Neural cell (in vitro differentiated cells): ENCODE measurements at regions not wholly inside any gene's neighbourhood (a gene's known extent, or its start where the extent isn't known, plus 50 kb on each side); places are given as distances from the start of the nearest gene placed in this dataset.

ENCODE experiments used
- H2AFZ ChIP-seq: fragments of 200-600, 300-800 bp; sonication (generic), shearing (Covaris generic); 2 replicates; pipeline ENCODE4 v1.6.0; 2014; ENCODE audit warnings: low read depth, mild to moderate bottlenecking, antibody characterized with exemption, low read length, moderate library complexity
- H3F3A ChIP-seq: fragments of 200-600 bp; shearing (Covaris generic); 2 replicates; pipeline ENCODE4 v1.6.1; 2016; ENCODE audit warnings: mild to moderate bottlenecking, moderate library complexity, mixed read lengths, antibody characterized with exemption, low read length; ENCODE audit not compliant: insufficient read depth, poor library complexity, severe bottlenecking
- H3K27ac ChIP-seq: fragments of 200-600, 300-800 bp; sonication (generic), shearing (Covaris generic); 2 replicates; pipeline ENCODE4 v1.5.1; 2014; ENCODE audit warnings: mild to moderate bottlenecking, low read length, moderate library complexity
- H3K27me3 ChIP-seq: fragments of 300-800, 200-600 bp; sonication (generic), shearing (Covaris generic); 2 replicates; pipeline ENCODE4 v1.6.0; 2014; ENCODE audit warnings: mild to moderate bottlenecking, low read depth, low read length, moderate library complexity; ENCODE audit not compliant: insufficient read depth
- H3K36me3 ChIP-seq: fragments of 300-800, 200-600 bp; sonication (generic), shearing (Covaris generic); 2 replicates; pipeline ENCODE4 v1.5.1; 2014; ENCODE audit warnings: mild to moderate bottlenecking, antibody characterized with exemption, low read length, moderate library complexity; ENCODE audit not compliant: insufficient read depth
- H3K4me2 ChIP-seq: fragments of 300-800, 200-600 bp; sonication (generic), shearing (Covaris generic); 2 replicates; pipeline ENCODE4 v1.6.0; 2014; ENCODE audit warnings: mild to moderate bottlenecking, low read length
- H3K4me3 ChIP-seq: fragments of 300-800, 200-600 bp; sonication (generic), shearing (Covaris generic); 2 replicates; pipeline ENCODE4 v1.5.1; 2014; ENCODE audit warnings: mild to moderate bottlenecking, low read length, moderate library complexity
- H3K79me2 ChIP-seq: fragments of 200-600 bp; shearing (Covaris generic); replicated peaks from 2 replicates; pipeline ENCODE4 v1.6.0; 2014; ENCODE audit warnings: mild to moderate bottlenecking, low read length, moderate library complexity; ENCODE audit not compliant: insufficient read depth
- H3K9ac ChIP-seq: fragments of 300-800, 200-600 bp; sonication (generic), shearing (Covaris generic); 2 replicates; pipeline ENCODE4 v1.6.1; 2016; ENCODE audit warnings: mild to moderate bottlenecking, low read length, mixed read lengths
- H3K9me2 ChIP-seq: fragments of 200-600 bp; shearing (Covaris generic); 2 replicates; pipeline ENCODE4 v1.6.1; 2016; ENCODE audit warnings: mild to moderate bottlenecking, low read length, mixed read lengths; ENCODE audit not compliant: insufficient read depth
- H3K9me3 ChIP-seq: fragments of 200-600, 300-800 bp; sonication (generic), shearing (Covaris generic); 2 replicates; pipeline ENCODE4 v1.6.1; 2016; ENCODE audit warnings: mild to moderate bottlenecking, mixed run types, low read length, moderate library complexity, mixed read lengths
- H4K20me1 ChIP-seq: fragments of 200-600 bp; shearing (Covaris generic); 2 replicates; pipeline ENCODE4 v1.6.1; 2016; ENCODE audit warnings: mild to moderate bottlenecking, mixed run types; ENCODE audit not compliant: insufficient read depth
- EP300 ChIP-seq: fragments of 450-650 bp; conservative IDR thresholded peaks from 2 replicates; pipeline ENCODE4 v1.6.1; 2014; ENCODE audit warnings: antibody characterized with exemption, mild to moderate bottlenecking, moderate library complexity; ENCODE audit not compliant: poor library complexity, severe bottlenecking
- EZH2 ChIP-seq: fragments of 200-600, 300-800 bp; shearing (Covaris generic), sonication (generic); IDR thresholded peaks from 2 replicates; pipeline ENCODE4 v1.6.1; 2014; ENCODE audit warnings: antibody characterized with exemption, low read length, borderline replicate concordance, mild to moderate bottlenecking; ENCODE audit not compliant: insufficient read depth, poor library complexity, severe bottlenecking
- MXI1 ChIP-seq: fragments of 450-650 bp; conservative IDR thresholded peaks from 2 replicates; pipeline ENCODE4 v1.6.1; 2014; ENCODE audit warnings: antibody characterized with exemption, mild to moderate bottlenecking; ENCODE audit not compliant: poor library complexity, severe bottlenecking
- POLR2AphosphoS5 ChIP-seq: IDR thresholded peaks from 2 replicates; pipeline ENCODE4 v1.6.1; 2012
- RAD21 ChIP-seq: fragments of 450-650 bp; conservative IDR thresholded peaks from 2 replicates; pipeline ENCODE4 v1.6.1; 2014; ENCODE audit warnings: antibody characterized with exemption, mild to moderate bottlenecking, moderate library complexity
- REST ChIP-seq: IDR thresholded peaks from 2 replicates; pipeline ENCODE4 v1.6.1; 2012; ENCODE audit warnings: borderline replicate concordance
- SMC3 ChIP-seq: fragments of 450-650 bp; conservative IDR thresholded peaks from 2 replicates; pipeline ENCODE4 v1.6.1; 2014; ENCODE audit warnings: antibody characterized with exemption, mild to moderate bottlenecking, moderate library complexity; ENCODE audit not compliant: poor library complexity
- TAF1 ChIP-seq: IDR thresholded peaks from 2 replicates; pipeline ENCODE4 v1.6.1; 2012; ENCODE audit warnings: low read depth
- TF ChIP-seq, protein P1 (sequence below): fragments of 450-650 bp; IDR thresholded peaks from 2 replicates; pipeline ENCODE4 v1.5.1; 2014; ENCODE audit warnings: antibody characterized with exemption, mild to moderate bottlenecking, moderate library complexity; ENCODE audit not compliant: poor library complexity, severe bottlenecking

GRCh38 chr5:3337812-3338541 lies 257.7 kb upstream of the IRX1 start (continued):
- TF ChIP-seq POLR2AphosphoS5: no peak

DNA sequence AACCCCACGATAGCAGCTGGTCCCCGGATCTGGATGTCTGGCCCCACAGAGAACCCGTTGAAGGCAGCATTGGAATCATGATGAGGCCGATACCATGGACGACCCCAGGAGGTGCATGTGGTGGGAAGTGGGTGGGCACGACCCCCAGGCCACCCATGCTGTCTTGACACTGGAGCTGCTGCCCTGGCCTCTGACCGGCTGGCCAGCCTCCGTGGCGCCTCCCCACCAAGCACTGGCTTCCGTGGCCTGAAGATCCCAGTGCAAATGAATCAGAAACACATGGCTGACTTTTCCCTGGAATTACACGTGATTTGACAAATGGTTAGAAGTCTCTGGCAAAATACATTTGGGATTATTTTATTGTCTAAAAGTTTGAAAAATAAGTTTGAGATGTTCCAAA lies 259.0 kb upstream of the IRX1 start:
- Histone ChIP-seq H4K20me1 (no peaks in the 10 kb centered on the region), H2AFZ (no peak overlapping the region), H3K4me2 (no peak overlapping the region), H3K27ac (no peak overlapping the region), H3K79me2 (no peaks in the 10 kb centered on the region), H3K9ac (no peak overlapping the region), H3K9me2 (no peaks in the 10 kb centered on the region), H3F3A (no peaks in the 10 kb centered on the region), H3K27me3 (no peaks in the 10 kb centered on the region), H3K36me3 (no peaks in the 10 kb centered on the region), H3K9me3 (no peaks in the 10 kb centered on the region), H3K4me3 (no peak overlapping the region)
- TF ChIP-seq MXI1 (no peak), RAD21 (no peak), EP300 (no peak), POLR2AphosphoS5 (no peak), SMC3 (no peak), TAF1 (no peak)

GRCh38 chr5:3335301-3335700 lies 260.3 kb upstream of the IRX1 start:
- Histone ChIP-seq H3K79me2 (no peaks in the 10 kb centered on the region), H3K27me3 (no peaks in the 10 kb centered on the region), H4K20me1 (no peaks in the 10 kb centered on the region), H3K9ac (no peak overlapping the region), H3K4me2 (no peak overlapping the region), H2AFZ (no peak overlapping the region), H3K27ac (no peak overlapping the region), H3K9me2 (no peaks in the 10 kb centered on the region), H3K4me3 (no peak overlapping the region), H3K36me3 (no peaks in the 10 kb centered on the region), H3F3A (no peaks in the 10 kb centered on the region), H3K9me3 (no peaks in the 10 kb centered on the region)
- TF ChIP-seq EZH2 (no peak), MXI1 (no peak)

DNA sequence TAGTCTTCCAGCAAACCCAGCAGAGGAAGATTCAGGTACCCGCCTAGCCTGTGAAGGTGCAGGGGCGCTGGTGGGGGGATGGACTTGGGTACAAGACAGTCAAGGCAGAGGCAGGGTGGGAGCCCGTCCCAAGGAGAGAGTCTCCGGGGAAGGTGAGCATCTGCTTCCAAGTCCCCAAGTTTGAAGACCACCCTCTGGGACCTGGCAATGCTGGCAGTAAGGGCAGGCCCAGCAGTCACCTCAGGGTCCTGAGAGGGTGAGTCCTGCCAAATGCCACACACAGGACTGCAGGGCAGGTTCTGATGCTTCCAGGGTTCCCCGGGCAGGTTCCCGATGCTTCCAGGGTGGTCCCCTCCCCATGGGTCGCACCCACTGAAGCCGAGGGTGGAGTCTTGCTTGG lies 261.8 kb upstream of the IRX1 start:
- Histone ChIP-seq H3K36me3 (no peaks in the 10 kb centered on the region), H3K9me3 (no peaks in the 10 kb centered on the region), H3K79me2 (no peaks in the 10 kb centered on the region), H4K20me1 (no peaks in the 10 kb centered on the region), H2AFZ (no peak overlapping the region), H3F3A (no peaks in the 10 kb centered on the region), H3K9ac (no peak overlapping the region), H3K27me3 (no peaks in the 10 kb centered on the region), H3K27ac (no peak overlapping the region), H3K4me3 (no peak overlapping the region), H3K4me2 (no peak overlapping the region), H3K9me2 (no peaks in the 10 kb centered on the region)
- TF ChIP-seq TAF1 (no peak), EP300 (no peak), RAD21 (no peak), REST (no peak), MXI1 (no peak), POLR2AphosphoS5 (no peak), EZH2 (no peak), SMC3 (no peak)
- TF ChIP-seq, protein P1, sequence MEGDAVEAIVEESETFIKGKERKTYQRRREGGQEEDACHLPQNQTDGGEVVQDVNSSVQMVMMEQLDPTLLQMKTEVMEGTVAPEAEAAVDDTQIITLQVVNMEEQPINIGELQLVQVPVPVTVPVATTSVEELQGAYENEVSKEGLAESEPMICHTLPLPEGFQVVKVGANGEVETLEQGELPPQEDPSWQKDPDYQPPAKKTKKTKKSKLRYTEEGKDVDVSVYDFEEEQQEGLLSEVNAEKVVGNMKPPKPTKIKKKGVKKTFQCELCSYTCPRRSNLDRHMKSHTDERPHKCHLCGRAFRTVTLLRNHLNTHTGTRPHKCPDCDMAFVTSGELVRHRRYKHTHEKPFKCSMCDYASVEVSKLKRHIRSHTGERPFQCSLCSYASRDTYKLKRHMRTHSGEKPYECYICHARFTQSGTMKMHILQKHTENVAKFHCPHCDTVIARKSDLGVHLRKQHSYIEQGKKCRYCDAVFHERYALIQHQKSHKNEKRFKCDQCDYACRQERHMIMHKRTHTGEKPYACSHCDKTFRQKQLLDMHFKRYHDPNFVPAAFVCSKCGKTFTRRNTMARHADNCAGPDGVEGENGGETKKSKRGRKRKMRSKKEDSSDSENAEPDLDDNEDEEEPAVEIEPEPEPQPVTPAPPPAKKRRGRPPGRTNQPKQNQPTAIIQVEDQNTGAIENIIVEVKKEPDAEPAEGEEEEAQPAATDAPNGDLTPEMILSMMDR: no peak
